GM12878 (cell line): ENCODE measurements at regions not wholly inside any gene's neighbourhood (a gene's known extent, or its start where the extent isn't known, plus 50 kb on each side); places are given as distances from the start of the nearest gene placed in this dataset.

Experiments used
- ATAC-seq: fragments of 200-7000 bp; cut with Tn5 transposase; 3 replicates; pipeline ENCODE4 v1.9.1; 2020; ENCODE audit warnings: mild to moderate bottlenecking, moderate library complexity
- BruUV-seq: library from RNA; stranded (reverse); fragments of 400-500 nt; replicated peaks from 2 replicates; lab custom pipeline; 2021; lab: Mats Ljungman, UMichigan
- CTCF ChIA-PET: fragments of 300-600 bp; sonication (Branson Sonifier 250); formaldehyde crosslinking; extraction: SDS; loops from one replicate; lab custom pipeline; 2021; ENCODE audit warnings: inconsistent platforms; lab: Yijun Ruan, JAX
- POLR2A ChIA-PET: fragments of 350-600 bp; formaldehyde crosslinking; extraction: SDS; loops from one replicate; lab custom pipeline; 2021; ENCODE audit warnings: inconsistent platforms; lab: Charles Lee
- RAD21 ChIA-PET: fragments of 300-600 bp; sonication (Branson Sonifier 250); formaldehyde crosslinking; loops from one replicate; lab custom pipeline; 2023; ENCODE audit warnings: antibody characterized with exemption; ENCODE audit not compliant: unreplicated experiment; lab: Charles Lee
- SMC1A ChIA-PET: fragments of 300-600 bp; sonication (Branson Sonifier 250); formaldehyde crosslinking; loops from one replicate; lab custom pipeline; 2023; ENCODE audit not compliant: unreplicated experiment, uncharacterized antibody; lab: Charles Lee
- DNase-seq: peaks from one replicate; pipeline ENCODE4 v3.0.0-alpha.2; 2011; ENCODE audit warnings: low read depth, low spot score
- FAIRE-seq: peaks from 3 replicates; lab custom pipeline; 2011; peaks lifted over from hg19 to GRCh38; lab: Jason Lieb, UNC
- H2AFZ ChIP-seq: 2 replicates; pipeline ENCODE4 v1.6.0; 2011; ENCODE audit warnings: low read depth, low read length, control low read depth; ENCODE audit not compliant: control insufficient read depth
- H3K27ac ChIP-seq: 2 replicates; pipeline ENCODE4 v1.5.1; 2011; ENCODE audit warnings: control low read depth; ENCODE audit not compliant: control insufficient read depth, insufficient read depth
- H3K27me3 ChIP-seq, 2 experiments: replicated peaks in 1 of 2; 2 replicates each; pipeline versions ENCODE4 v1.6.0 to v1.6.1; 2011; ENCODE audit warnings: low read length in 1 of 2; ENCODE audit not compliant: control insufficient read depth in 2 of 2, insufficient read depth in 2 of 2
- H3K36me3 ChIP-seq, 2 experiments: 2 replicates each; pipeline ENCODE4 v1.5.1; 2011; ENCODE audit warnings: low read length in 1 of 2; ENCODE audit not compliant: control insufficient read depth in 2 of 2, insufficient read depth in 2 of 2
- H3K4me1 ChIP-seq: 2 replicates; pipeline ENCODE4 v1.6.1; 2011; ENCODE audit warnings: mild to moderate bottlenecking, low read length, moderate library complexity, mixed read lengths; ENCODE audit not compliant: control insufficient read depth, insufficient read depth
- H3K4me2 ChIP-seq: 2 replicates; pipeline ENCODE4 v1.6.0; 2011; ENCODE audit warnings: control low read depth; ENCODE audit not compliant: control insufficient read depth, insufficient read depth
- H3K4me3 ChIP-seq: fragments of 200-600 bp; sonication (generic); 2 replicates; pipeline ENCODE4 v1.5.1; 2016
- H3K79me2 ChIP-seq: 2 replicates; pipeline ENCODE4 v1.6.0; 2011; ENCODE audit warnings: low read length; ENCODE audit not compliant: control insufficient read depth, insufficient read depth
- H3K9ac ChIP-seq: 2 replicates; pipeline ENCODE4 v1.8.0; 2011; ENCODE audit warnings: low read length, control low read depth, mixed read lengths; ENCODE audit not compliant: control insufficient read depth, insufficient read depth
- H3K9me3 ChIP-seq: replicated peaks from 3 replicates; pipeline ENCODE4 v1.5.1; 2011; ENCODE audit warnings: mild to moderate bottlenecking, low read length; ENCODE audit not compliant: control insufficient read depth, insufficient read depth
- H4K20me1 ChIP-seq: 2 replicates; pipeline ENCODE4 v1.6.0; 2011; ENCODE audit not compliant: control insufficient read depth, insufficient read depth
- FOXK2 ChIP-seq: fragments of 450-650 bp; IDR thresholded peaks from 2 replicates; pipeline ENCODE4 v1.6.1; 2017; ENCODE audit warnings: mild to moderate bottlenecking, moderate library complexity
- IRF3 ChIP-seq: fragments of 450-650 bp; IDR thresholded peaks from 2 replicates; pipeline ENCODE4 v1.6.1; 2014; ENCODE audit warnings: mild to moderate bottlenecking
- REST ChIP-seq: IDR thresholded peaks from 2 replicates; pipeline ENCODE4 v1.6.1; 2012; ENCODE audit warnings: mild to moderate bottlenecking, low read depth, low read length
- SPI1 ChIP-seq: IDR thresholded peaks from 2 replicates; pipeline ENCODE4 v1.6.1; 2011; ENCODE audit warnings: low read depth, mild to moderate bottlenecking, low read length, moderate library complexity, borderline replicate concordance; ENCODE audit not compliant: insufficient read depth
- USF2 ChIP-seq: IDR thresholded peaks from 2 replicates; pipeline ENCODE4 v1.6.1; 2011; ENCODE audit warnings: low read depth, low read length, improper control_type of control experiment, borderline replicate concordance
- WGBS: methylation state at CpG from one replicate; pipeline ENCODE4 v1.1.6; 2016; ENCODE audit warnings: low lambda C conversion rate; ENCODE audit not compliant: insufficient replicate concordance, insufficient coverage; ENCODE audit errors: missing lambda C conversion rate; 5-methylcytosine and 5-hydroxymethylcytosine counted together
- in situ Hi-C: fragments of 300-500 bp; cut with MboI; formaldehyde crosslinking; loops from 9 replicates; pipeline ENCODE4 v1.14.3; 2018; ENCODE audit warnings: mixed read lengths
- intact Hi-C: fragments of 100-400 bp; cut with micrococcal nuclease; formaldehyde crosslinking; loops from one replicate; pipeline ENCODE4 v1.14.2; 2022; ENCODE audit not compliant: unreplicated experiment

- ChIA-PET RAD21 (no interaction called here), SMC1A (interaction anchor here (1.7 kb wide), 1 partner anchor 12 kb away, joined by 4 read pairs; no protein-coding TSS in a partner anchor), POLR2A (no interaction called here), CTCF (no interaction called here)
- peak; percentile 63 for ATAC-seq
- Histone ChIP-seq H3K9me3 (no peaks in the 10 kb centered on the region; the same call in 1 of the 3 replicates), H3K27me3 (no peaks in the 10 kb centered on the region), H3K4me3 (no peak overlapping the region), H3K4me2 (no peak overlapping the region), H4K20me1 (no peaks in the 10 kb centered on the region), H3K36me3 (no peaks in the 10 kb centered on the region), H2AFZ (no peak overlapping the region), H3K79me2 (no peaks in the 10 kb centered on the region), H3K27ac (no peak overlapping the region), H3K4me1 (no peaks in the 10 kb centered on the region), H3K9ac (no peak overlapping the region)
- intact Hi-C loops (no loop called here), in situ Hi-C loops (no loop called here)
- WGBS = 0% methylated on average over 2 of the region's 2 CpGs
- peak; percentile 75; the same call in 1 of the 2 replicates for TF ChIP-seq SPI1
- TF ChIP-seq REST = no peak
- no peak for TF ChIP-seq FOXK2
- TF ChIP-seq USF2 = no peak
- TF ChIP-seq IRF3 = no peak
- FAIRE-seq = no peak
- BruUV-seq = no TSS peak
- DNase-seq = no peak
Measured at GRCh38 chr12:102603021-102603420, 122.7 kb upstream of the IGF1 start.
